Liver (tissue), 3 donors: ENCODE measurements at regions not wholly inside any gene's neighbourhood (a gene's known extent, or its start where the extent isn't known, plus 50 kb on each side); places are given as distances from the start of the nearest gene placed in this dataset.

Experiments
- ATF3 ChIP-seq: IDR thresholded peaks from 2 replicates; pipeline ENCODE4 v1.6.1; 2016; ENCODE audit warnings: antibody characterized with exemption
- CTCF ChIP-seq: fragments of 150-350 bp; IDR thresholded peaks from 2 replicates; pipeline ENCODE4 v1.5.1; 2017; ENCODE audit warnings: improper control_type of control experiment, low read depth, low read length; ENCODE audit not compliant: missing input control
- FOXA1 ChIP-seq: IDR thresholded peaks from 2 replicates; pipeline ENCODE4 v1.6.1; 2016; ENCODE audit warnings: antibody characterized with exemption
- RAD21 ChIP-seq, 2 donors: IDR thresholded peaks; 2 replicates each; pipeline ENCODE4 v1.6.1; 2016; ENCODE audit warnings: antibody characterized with exemption in 2 of 2, mild to moderate bottlenecking in 2 of 2
- REST ChIP-seq: IDR thresholded peaks from 2 replicates; pipeline ENCODE4 v1.6.1; 2016; ENCODE audit warnings: antibody characterized with exemption, mild to moderate bottlenecking
- SP1 ChIP-seq: IDR thresholded peaks from 2 replicates; pipeline ENCODE4 v1.6.1; 2018; ENCODE audit warnings: antibody characterized with exemption, mild to moderate bottlenecking
- YY1 ChIP-seq: IDR thresholded peaks from 2 replicates; pipeline ENCODE4 v1.6.1; 2016; ENCODE audit warnings: antibody characterized with exemption, mild to moderate bottlenecking
- donor health status: healthy.
- donor health status: healthy.

- no peak for TF ChIP-seq CTCF
- TF ChIP-seq SP1, result no peak
- no peak for TF ChIP-seq REST
- no peak for TF ChIP-seq RAD21 (IDR thresholded peaks at IDR 0.05)
- TF ChIP-seq YY1, result no peak
- no peak for TF ChIP-seq FOXA1
- TF ChIP-seq ATF3, result no peak
These were observed 250.4 kb upstream of the ALG10 start for GRCh38 chr12:33771889-33772288.
